ENCODE measurements at regions not wholly inside any gene's neighbourhood (a gene's known extent, or its start where the extent isn't known, plus 50 kb on each side); places are given as distances from the start of the nearest gene placed in this dataset.

DNA sequence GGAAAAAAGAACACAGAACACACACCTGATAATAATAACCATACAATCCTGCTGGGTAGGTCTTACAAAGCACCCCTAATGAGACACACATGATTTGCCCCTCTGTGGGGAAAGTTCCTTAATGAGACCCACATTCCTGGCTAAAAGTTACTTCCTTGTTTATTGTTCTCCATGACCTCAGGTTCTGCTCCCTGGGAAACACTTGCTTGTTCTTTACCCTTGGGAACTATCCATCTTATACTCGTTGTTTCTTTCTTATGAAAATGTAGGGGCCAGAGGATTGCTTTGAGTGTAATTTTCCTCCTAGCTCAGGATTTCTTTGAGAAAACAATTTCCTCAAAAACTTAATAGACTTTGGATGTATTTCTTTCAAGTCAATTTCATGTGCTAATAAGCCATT lies 52.1 kb upstream of the PCDH10 start:
- DNase-seq = no peak
